Transverse colon (tissue), 3 donors: ENCODE measurements at regions not wholly inside any gene's neighbourhood (a gene's known extent, or its start where the extent isn't known, plus 50 kb on each side); places are given as distances from the start of the nearest gene placed in this dataset.

Source experiments
- EP300 ChIP-seq: sonication (generic); formaldehyde crosslinking; IDR thresholded peaks from one replicate; pipeline ENCODE4 v1.6.1; 2017; ENCODE audit warnings: antibody characterized with exemption, low read depth
- POLR2A ChIP-seq: fragments of 450-650 bp; IDR thresholded peaks from one replicate; pipeline ENCODE4 v1.6.1; 2016; ENCODE audit warnings: antibody characterized with exemption, mild to moderate bottlenecking, moderate library complexity
- TF ChIP-seq, protein P1 (sequence below), 5 experiments: fragments of 200-600 bp in 3 of 5; fragments of 450-650 bp in 2 of 5; sonication (generic) in 3 of 5; IDR thresholded peaks; 1 replicate in 2 of 5; 2 replicates in 3 of 5; pipeline ENCODE4 v1.5.1; 2016 to 2017; ENCODE audit warnings: antibody characterized with exemption in 5 of 5, inconsistent platforms in 3 of 5, mild to moderate bottlenecking in 2 of 5, moderate library complexity in 1 of 5

DNA sequence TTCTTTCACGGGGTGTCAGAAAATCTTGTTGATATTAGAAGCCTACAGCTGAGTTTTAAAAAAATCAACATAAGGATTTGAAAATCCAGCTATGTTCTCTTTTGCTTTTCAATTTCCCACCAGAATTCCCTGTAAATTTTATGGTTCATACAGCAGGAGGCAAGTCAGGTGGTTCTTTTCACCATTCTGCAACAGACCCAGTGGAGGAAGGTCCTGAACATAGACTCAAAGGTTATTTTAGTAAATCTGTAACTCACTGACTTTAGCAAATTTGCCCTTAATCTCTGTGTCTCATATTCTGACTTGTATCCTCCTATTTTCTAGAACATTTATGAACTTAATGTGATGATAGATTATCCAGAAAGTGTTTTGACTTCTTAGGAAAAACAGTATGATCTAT is 235.4 kb upstream of the E2F7 start:
- TF ChIP-seq, protein P1, sequence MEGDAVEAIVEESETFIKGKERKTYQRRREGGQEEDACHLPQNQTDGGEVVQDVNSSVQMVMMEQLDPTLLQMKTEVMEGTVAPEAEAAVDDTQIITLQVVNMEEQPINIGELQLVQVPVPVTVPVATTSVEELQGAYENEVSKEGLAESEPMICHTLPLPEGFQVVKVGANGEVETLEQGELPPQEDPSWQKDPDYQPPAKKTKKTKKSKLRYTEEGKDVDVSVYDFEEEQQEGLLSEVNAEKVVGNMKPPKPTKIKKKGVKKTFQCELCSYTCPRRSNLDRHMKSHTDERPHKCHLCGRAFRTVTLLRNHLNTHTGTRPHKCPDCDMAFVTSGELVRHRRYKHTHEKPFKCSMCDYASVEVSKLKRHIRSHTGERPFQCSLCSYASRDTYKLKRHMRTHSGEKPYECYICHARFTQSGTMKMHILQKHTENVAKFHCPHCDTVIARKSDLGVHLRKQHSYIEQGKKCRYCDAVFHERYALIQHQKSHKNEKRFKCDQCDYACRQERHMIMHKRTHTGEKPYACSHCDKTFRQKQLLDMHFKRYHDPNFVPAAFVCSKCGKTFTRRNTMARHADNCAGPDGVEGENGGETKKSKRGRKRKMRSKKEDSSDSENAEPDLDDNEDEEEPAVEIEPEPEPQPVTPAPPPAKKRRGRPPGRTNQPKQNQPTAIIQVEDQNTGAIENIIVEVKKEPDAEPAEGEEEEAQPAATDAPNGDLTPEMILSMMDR (IDR thresholded peaks at IDR 0.05): no peak
- TF ChIP-seq POLR2A (no peak), EP300 (no peak)
